HepG2 (cell line): ENCODE measurements at regions not wholly inside any gene's neighbourhood (a gene's known extent, or its start where the extent isn't known, plus 50 kb on each side); places are given as distances from the start of the nearest gene placed in this dataset.

Experiments used
- AKAP8 ChIP-seq: sonication (generic); formaldehyde crosslinking; IDR thresholded peaks from 2 replicates; pipeline ENCODE4 v1.5.1; 2020; ENCODE audit warnings: mild to moderate bottlenecking, missing genetic modification reagents
- CREBL2 ChIP-seq: sonication (generic); formaldehyde crosslinking; IDR thresholded peaks from 2 replicates; pipeline ENCODE4 v1.8.1; 2023; ENCODE audit warnings: missing genetic modification reagents, mild to moderate bottlenecking, borderline replicate concordance
- HMGA1 ChIP-seq: sonication (generic); formaldehyde crosslinking; conservative IDR thresholded peaks from 2 replicates; pipeline ENCODE4 v1.4.0; 2020; ENCODE audit warnings: missing genetic modification reagents
- JUNB ChIP-seq: sonication (generic); formaldehyde crosslinking; IDR thresholded peaks from 2 replicates; pipeline ENCODE4 v1.8.0; 2022; ENCODE audit warnings: missing genetic modification reagents, mild to moderate bottlenecking, borderline replicate concordance
- KDM5B ChIP-seq: sonication (generic); formaldehyde crosslinking; IDR thresholded peaks from 2 replicates; pipeline ENCODE4 v1.4.0; 2020; ENCODE audit warnings: missing genetic modification reagents, mild to moderate bottlenecking, borderline replicate concordance
- MAF1 ChIP-seq: sonication (generic); formaldehyde crosslinking; IDR thresholded peaks from 2 replicates; pipeline ENCODE4 v1.5.0; 2020; ENCODE audit warnings: missing genetic modification reagents, borderline replicate concordance
- MEIS1 ChIP-seq: sonication (generic); formaldehyde crosslinking; IDR thresholded peaks from 2 replicates; pipeline ENCODE4 v1.9.0; 2021; ENCODE audit warnings: mild to moderate bottlenecking, missing genetic modification reagents, moderate library complexity, borderline replicate concordance
- MIER3 ChIP-seq: IDR thresholded peaks from 2 replicates; pipeline ENCODE4 v1.6.1; 2016; ENCODE audit warnings: missing compliant biosample characterization, borderline replicate concordance
- POLR2AphosphoS2 ChIP-seq: IDR thresholded peaks from 2 replicates; pipeline ENCODE4 v1.6.1; 2011; ENCODE audit warnings: low read depth, low read length, improper control_type of control experiment
- RBM22 ChIP-seq: fragments of 200-400 bp; formaldehyde crosslinking; optimal IDR thresholded peaks from 2 replicates; pipeline ENCODE3; 2017; ENCODE audit warnings: mild to moderate bottlenecking, low read length, moderate library complexity
- RNF2 ChIP-seq: fragments of 450-650 bp; conservative IDR thresholded peaks from 2 replicates; pipeline ENCODE4 v1.6.1; 2016; ENCODE audit warnings: low read depth
- RNF219 ChIP-seq: sonication (generic); formaldehyde crosslinking; IDR thresholded peaks from 2 replicates; pipeline ENCODE4 v1.5.0; 2020; ENCODE audit warnings: mild to moderate bottlenecking, missing genetic modification reagents
- TFDP1 ChIP-seq: IDR thresholded peaks from 2 replicates; pipeline ENCODE4 v1.6.1; 2016; ENCODE audit warnings: missing compliant biosample characterization, missing genetic modification reagents, borderline replicate concordance
- ZBTB7B ChIP-seq: sonication (generic); formaldehyde crosslinking; IDR thresholded peaks from 2 replicates; pipeline ENCODE4 v1.4.0; 2020; ENCODE audit warnings: missing genetic modification reagents
- ZIK1 ChIP-seq: sonication (generic); formaldehyde crosslinking; IDR thresholded peaks from 2 replicates; pipeline ENCODE4 v1.5.0; 2020; ENCODE audit warnings: mild to moderate bottlenecking, low read depth, missing genetic modification reagents, borderline replicate concordance
- ZNF557 ChIP-seq: sonication (generic); formaldehyde crosslinking; IDR thresholded peaks from 2 replicates; pipeline ENCODE4 v1.4.0; 2020; ENCODE audit warnings: missing genetic modification reagents
- ZNF619 ChIP-seq: sonication (generic); formaldehyde crosslinking; IDR thresholded peaks from 2 replicates; pipeline ENCODE4 v1.4.0; 2020; ENCODE audit warnings: mild to moderate bottlenecking, missing genetic modification reagents
- ZNF772 ChIP-seq: sonication (generic); formaldehyde crosslinking; IDR thresholded peaks from 2 replicates; pipeline ENCODE4 v1.5.0; 2020; ENCODE audit warnings: mild to moderate bottlenecking, missing genetic modification reagents
- ZSCAN12 ChIP-seq: sonication (generic); formaldehyde crosslinking; IDR thresholded peaks from 2 replicates; pipeline ENCODE4 v1.9.0; 2021; ENCODE audit warnings: mild to moderate bottlenecking, missing genetic modification reagents
- TF ChIP-seq, protein P1 (sequence below): sonication (generic); formaldehyde crosslinking; IDR thresholded peaks from 2 replicates; pipeline ENCODE4 v1.5.0; 2020; ENCODE audit warnings: mild to moderate bottlenecking, missing genetic modification reagents
- TF ChIP-seq, protein P2 (sequence below): sonication (generic); formaldehyde crosslinking; IDR thresholded peaks from 2 replicates; pipeline ENCODE4 v1.5.0; 2020; ENCODE audit warnings: mild to moderate bottlenecking, missing genetic modification reagents, borderline replicate concordance

GRCh38 chr4:87910795-87911194, 64.7 kb upstream of the SPP1 start (continued):
- TF ChIP-seq, protein P1, sequence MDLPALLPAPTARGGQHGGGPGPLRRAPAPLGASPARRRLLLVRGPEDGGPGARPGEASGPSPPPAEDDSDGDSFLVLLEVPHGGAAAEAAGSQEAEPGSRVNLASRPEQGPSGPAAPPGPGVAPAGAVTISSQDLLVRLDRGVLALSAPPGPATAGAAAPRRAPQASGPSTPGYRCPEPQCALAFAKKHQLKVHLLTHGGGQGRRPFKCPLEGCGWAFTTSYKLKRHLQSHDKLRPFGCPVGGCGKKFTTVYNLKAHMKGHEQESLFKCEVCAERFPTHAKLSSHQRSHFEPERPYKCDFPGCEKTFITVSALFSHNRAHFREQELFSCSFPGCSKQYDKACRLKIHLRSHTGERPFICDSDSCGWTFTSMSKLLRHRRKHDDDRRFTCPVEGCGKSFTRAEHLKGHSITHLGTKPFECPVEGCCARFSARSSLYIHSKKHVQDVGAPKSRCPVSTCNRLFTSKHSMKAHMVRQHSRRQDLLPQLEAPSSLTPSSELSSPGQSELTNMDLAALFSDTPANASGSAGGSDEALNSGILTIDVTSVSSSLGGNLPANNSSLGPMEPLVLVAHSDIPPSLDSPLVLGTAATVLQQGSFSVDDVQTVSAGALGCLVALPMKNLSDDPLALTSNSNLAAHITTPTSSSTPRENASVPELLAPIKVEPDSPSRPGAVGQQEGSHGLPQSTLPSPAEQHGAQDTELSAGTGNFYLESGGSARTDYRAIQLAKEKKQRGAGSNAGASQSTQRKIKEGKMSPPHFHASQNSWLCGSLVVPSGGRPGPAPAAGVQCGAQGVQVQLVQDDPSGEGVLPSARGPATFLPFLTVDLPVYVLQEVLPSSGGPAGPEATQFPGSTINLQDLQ (CRISPR knock-in tag) = 0 out of 2 replicates have a peak, but pooled peaks have one; percentile 20
- TF ChIP-seq ZBTB7B (no peak), CREBL2 (no peak), MIER3 (CRISPR knock-in tag) (no peak), TFDP1 (CRISPR knock-in tag) (peak; percentile 56; the same call in 1 of the 2 replicates), ZNF772 (CRISPR knock-in tag) (no peak), RNF2 (no peak), MEIS1 (CRISPR knock-in tag) (no peak), ZIK1 (CRISPR knock-in tag) (no peak), RNF219 (CRISPR knock-in tag) (no peak), MAF1 (CRISPR knock-in tag) (no peak), AKAP8 (no peak), RBM22 (peak; percentile 57), ZSCAN12 (CRISPR knock-in tag) (no peak), POLR2AphosphoS2 (no peak), JUNB (CRISPR knock-in tag) (no peak), KDM5B (CRISPR knock-in tag) (no peak), HMGA1 (CRISPR knock-in tag) (no peak), ZNF619 (0 out of 2 replicates have a peak, but pooled peaks have one; percentile 26), ZNF557 (CRISPR knock-in tag) (no peak)
- TF ChIP-seq, protein P2, sequence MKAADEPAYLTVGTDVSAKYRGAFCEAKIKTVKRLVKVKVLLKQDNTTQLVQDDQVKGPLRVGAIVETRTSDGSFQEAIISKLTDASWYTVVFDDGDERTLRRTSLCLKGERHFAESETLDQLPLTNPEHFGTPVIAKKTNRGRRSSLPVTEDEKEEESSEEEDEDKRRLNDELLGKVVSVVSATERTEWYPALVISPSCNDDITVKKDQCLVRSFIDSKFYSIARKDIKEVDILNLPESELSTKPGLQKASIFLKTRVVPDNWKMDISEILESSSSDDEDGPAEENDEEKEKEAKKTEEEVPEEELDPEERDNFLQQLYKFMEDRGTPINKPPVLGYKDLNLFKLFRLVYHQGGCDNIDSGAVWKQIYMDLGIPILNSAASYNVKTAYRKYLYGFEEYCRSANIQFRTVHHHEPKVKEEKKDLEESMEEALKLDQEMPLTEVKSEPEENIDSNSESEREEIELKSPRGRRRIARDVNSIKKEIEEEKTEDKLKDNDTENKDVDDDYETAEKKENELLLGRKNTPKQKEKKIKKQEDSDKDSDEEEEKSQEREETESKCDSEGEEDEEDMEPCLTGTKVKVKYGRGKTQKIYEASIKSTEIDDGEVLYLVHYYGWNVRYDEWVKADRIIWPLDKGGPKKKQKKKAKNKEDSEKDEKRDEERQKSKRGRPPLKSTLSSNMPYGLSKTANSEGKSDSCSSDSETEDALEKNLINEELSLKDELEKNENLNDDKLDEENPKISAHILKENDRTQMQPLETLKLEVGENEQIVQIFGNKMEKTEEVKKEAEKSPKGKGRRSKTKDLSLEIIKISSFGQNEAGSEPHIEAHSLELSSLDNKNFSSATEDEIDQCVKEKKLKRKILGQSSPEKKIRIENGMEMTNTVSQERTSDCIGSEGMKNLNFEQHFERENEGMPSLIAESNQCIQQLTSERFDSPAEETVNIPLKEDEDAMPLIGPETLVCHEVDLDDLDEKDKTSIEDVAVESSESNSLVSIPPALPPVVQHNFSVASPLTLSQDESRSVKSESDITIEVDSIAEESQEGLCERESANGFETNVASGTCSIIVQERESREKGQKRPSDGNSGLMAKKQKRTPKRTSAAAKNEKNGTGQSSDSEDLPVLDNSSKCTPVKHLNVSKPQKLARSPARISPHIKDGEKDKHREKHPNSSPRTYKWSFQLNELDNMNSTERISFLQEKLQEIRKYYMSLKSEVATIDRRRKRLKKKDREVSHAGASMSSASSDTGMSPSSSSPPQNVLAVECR = 0 out of 2 replicates have a peak, but pooled peaks have one; percentile 3
